Astrocyte of the spinal cord (primary cell): ENCODE measurements at regions not wholly inside any gene's neighbourhood (a gene's known extent, or its start where the extent isn't known, plus 50 kb on each side); places are given as distances from the start of the nearest gene placed in this dataset.

Source experiments
- DNase-seq: peaks from one replicate; pipeline ENCODE4 v3.0.0; 2011; ENCODE audit warnings: low read depth, low spot score
- H3K4me3 ChIP-seq: 2 replicates; pipeline ENCODE4 v1.5.1; 2011; ENCODE audit warnings: low read depth, mild to moderate bottlenecking, low read length, moderate library complexity
- CTCF ChIP-seq: IDR thresholded peaks from 2 replicates; pipeline ENCODE4 v1.5.1; 2012; ENCODE audit warnings: low read depth, mild to moderate bottlenecking, low read length, inconsistent platforms
- in situ Hi-C: cut with HindIII; loops from 2 replicates; pipeline ENCODE4 v1.10.0; 2017; ENCODE audit warnings: low sequenced_read_pairs

GRCh38 chr7:41886262-41886900 lies 183.5 kb upstream of the INHBA start:
- TF ChIP-seq CTCF = no peak
- no peak overlapping the region for H3K4me3 ChIP-seq
- peak; percentile 97 for DNase-seq
- in situ Hi-C loops = no loop called here

DNA sequence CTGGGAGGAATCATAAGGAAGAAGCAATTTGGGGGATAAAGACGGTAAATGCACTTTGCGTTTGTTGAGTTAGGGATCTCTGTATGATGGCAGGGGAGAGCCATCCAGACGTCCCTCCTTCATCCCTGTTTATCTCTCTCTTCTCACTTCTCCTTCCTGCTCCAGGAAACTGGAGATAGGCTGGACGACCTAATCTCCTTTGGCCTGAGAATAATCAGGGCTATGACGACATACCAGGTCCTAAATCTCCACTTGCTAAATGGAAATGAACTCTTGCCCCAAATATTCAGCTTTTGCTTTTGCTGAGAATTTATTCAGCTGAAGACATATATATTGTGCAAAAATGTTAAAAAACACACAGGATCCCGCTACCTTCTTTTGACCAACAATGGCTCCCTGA lies 182.9 kb upstream of the INHBA start:
- DNase-seq = peak; percentile 6
- H3K4me3 ChIP-seq = no peak overlapping the region
- no peak for TF ChIP-seq CTCF
- in situ Hi-C loops = no loop called here

DNA sequence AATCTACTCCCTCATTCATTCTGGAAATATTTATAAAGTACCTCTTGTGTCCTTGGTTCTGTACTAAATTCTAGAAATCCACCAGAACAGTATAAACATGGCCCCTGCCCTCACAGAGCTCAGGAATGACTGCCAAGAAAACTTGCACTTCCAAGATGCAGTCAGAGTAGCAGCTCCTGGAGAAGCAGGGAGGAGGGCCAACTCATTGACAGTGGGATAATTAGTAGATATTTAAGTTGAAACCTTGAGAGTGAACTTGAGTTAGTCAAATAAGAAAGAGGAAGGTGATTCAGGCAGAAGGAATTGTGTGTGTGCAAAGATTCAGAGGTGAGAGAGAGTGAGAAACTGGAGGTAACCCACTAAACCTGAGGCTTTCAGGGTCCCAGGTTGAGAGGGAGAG lies 182.2 kb upstream of the INHBA start:
- no peak for TF ChIP-seq CTCF
- H3K4me3 ChIP-seq = no peak overlapping the region
- peak; percentile 48 for DNase-seq
- in situ Hi-C loops = no loop called here

DNA sequence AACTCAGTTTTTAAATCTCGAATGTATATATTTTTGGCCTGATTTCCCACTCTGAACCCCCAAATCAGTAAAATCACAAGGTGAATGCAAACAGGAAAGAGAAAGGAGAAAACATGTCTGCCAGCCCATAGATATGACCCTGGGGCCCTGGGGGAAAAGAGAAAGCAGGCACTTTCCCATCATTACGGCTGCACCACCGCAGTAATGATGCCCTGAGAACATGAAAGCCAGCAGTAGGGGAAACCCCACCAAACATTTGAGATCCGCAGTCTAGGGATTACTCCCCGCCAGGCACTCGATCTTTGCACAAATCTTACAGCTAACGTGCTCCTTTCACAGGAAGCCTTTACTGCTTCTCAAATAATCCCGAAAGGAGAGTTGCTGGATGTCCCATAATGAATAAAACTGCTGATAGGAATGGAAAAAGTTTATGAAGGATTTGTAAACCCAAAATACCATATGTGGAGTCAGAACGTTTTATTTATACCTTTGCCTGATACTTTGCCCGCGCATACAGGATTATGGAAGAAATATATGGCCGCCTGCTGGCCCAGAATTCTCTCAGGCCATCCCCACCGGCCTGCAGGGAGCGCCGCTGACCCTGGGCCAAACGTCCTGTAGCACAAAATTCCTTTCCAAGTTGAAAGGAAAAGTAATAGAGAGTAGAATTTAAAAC lies 180.0 kb upstream of the INHBA start:
- in situ Hi-C loops = no loop called here
- DNase-seq = no peak
- no peak for TF ChIP-seq CTCF

GRCh38 chr7:41882256-41882655 lies 179.4 kb upstream of the INHBA start:
- no peak for DNase-seq
- H3K4me3 ChIP-seq = no peak overlapping the region
- TF ChIP-seq CTCF = no peak
- in situ Hi-C loops = no loop called here

More for the DNA sequence above, 180.0 kb upstream of the INHBA start:
- no peak overlapping the region for H3K4me3 ChIP-seq

- DNase-seq = no peak
- TF ChIP-seq CTCF = no peak
- no peak overlapping the region for H3K4me3 ChIP-seq
- in situ Hi-C loops = no loop called here
Measured at GRCh38 chr7:41881331-41882130, 178.6 kb upstream of the INHBA start.
